DOHH2 (cell line): ENCODE measurements at regions not wholly inside any gene's neighbourhood (a gene's known extent, or its start where the extent isn't known, plus 50 kb on each side); places are given as distances from the start of the nearest gene placed in this dataset.

Experiments used
- H3F3A ChIP-seq: fragments of 200-600 bp; sonication (generic), shearing (Covaris generic); 2 replicates; pipeline ENCODE4 v1.6.0; 2016; ENCODE audit warnings: antibody characterized with exemption, mild to moderate bottlenecking; ENCODE audit not compliant: control insufficient read depth, insufficient read depth
- H3K27ac ChIP-seq: fragments of 200-600 bp; sonication (generic); 2 replicates; pipeline ENCODE4 v1.5.1; 2014; ENCODE audit warnings: low read depth, mild to moderate bottlenecking, low read length, moderate library complexity
- H3K27me3 ChIP-seq: fragments of 200-600 bp; sonication (generic); 2 replicates; pipeline ENCODE4 v1.6.1; 2014; ENCODE audit warnings: mild to moderate bottlenecking, low read length, mixed read lengths; ENCODE audit not compliant: control insufficient read depth
- H3K36me3 ChIP-seq: fragments of 200-600 bp; sonication (generic); 2 replicates; pipeline ENCODE4 v1.6.1; 2014; ENCODE audit warnings: mild to moderate bottlenecking, low read length, moderate library complexity, mixed read lengths; ENCODE audit not compliant: control insufficient read depth
- H3K4me1 ChIP-seq: fragments of 200-600 bp; sonication (generic); 2 replicates; pipeline ENCODE4 v1.6.1; 2014; ENCODE audit warnings: mild to moderate bottlenecking, low read length, mixed read lengths; ENCODE audit not compliant: control insufficient read depth
- H3K4me2 ChIP-seq: fragments of 200-600 bp; sonication (generic); 2 replicates; pipeline ENCODE4 v1.6.0; 2014; ENCODE audit warnings: mild to moderate bottlenecking, low read length, moderate library complexity
- H3K4me3 ChIP-seq: fragments of 200-600 bp; sonication (generic); 2 replicates; pipeline ENCODE4 v1.5.1; 2014; ENCODE audit warnings: mild to moderate bottlenecking, low read length, mixed read lengths
- H3K79me2 ChIP-seq: fragments of 200-600 bp; sonication (generic); 2 replicates; pipeline ENCODE4 v1.6.1; 2014; ENCODE audit warnings: mild to moderate bottlenecking, low read length, mixed read lengths; ENCODE audit not compliant: control insufficient read depth
- H3K9me2 ChIP-seq: fragments of 200-600 bp; sonication (generic); replicated peaks from 2 replicates; pipeline ENCODE4 v1.6.1; 2014; ENCODE audit warnings: mild to moderate bottlenecking, low read length, mixed read lengths; ENCODE audit not compliant: control insufficient read depth
- H3K9me3 ChIP-seq: fragments of 200-600 bp; sonication (generic); 2 replicates; pipeline ENCODE4 v1.6.1; 2014; ENCODE audit warnings: antibody characterized with exemption, low read length, mixed read lengths; ENCODE audit not compliant: control insufficient read depth, insufficient read depth
- H4K20me1 ChIP-seq: fragments of 200-600 bp; sonication (generic); 2 replicates; pipeline ENCODE4 v1.6.0; 2014; ENCODE audit warnings: low read depth, mild to moderate bottlenecking, antibody characterized with exemption, low read length, moderate library complexity; ENCODE audit not compliant: control insufficient read depth, insufficient read depth
- CTCF ChIP-seq: fragments of 200-600 bp; sonication (generic); IDR thresholded peaks from one replicate; pipeline ENCODE4 v1.5.1; 2014; ENCODE audit warnings: antibody characterized with exemption, mild to moderate bottlenecking, low read depth, low read length; ENCODE audit not compliant: poor library complexity, severe bottlenecking
- EZH2phosphoT487 ChIP-seq: fragments of 200-600 bp; sonication (generic); IDR thresholded peaks from 2 replicates; pipeline ENCODE4 v1.6.1; 2017; ENCODE audit warnings: borderline replicate concordance, mild to moderate bottlenecking, antibody characterized with exemption, low read length, moderate library complexity, mixed read lengths

- Histone ChIP-seq H3K4me3 (no peak overlapping the region), H3F3A (no peaks in the 10 kb centered on the region), H3K36me3 (no peaks in the 10 kb centered on the region), H3K9me3 (no peaks in the 10 kb centered on the region), H3K9me2 (no peaks in the 10 kb centered on the region), H4K20me1 (no peaks in the 10 kb centered on the region), H3K27ac (no peak overlapping the region), H3K27me3 (no peaks in the 10 kb centered on the region), H3K79me2 (no peaks in the 10 kb centered on the region), H3K4me1 (no peaks in the 10 kb centered on the region), H3K4me2 (no peak overlapping the region)
- no peak for TF ChIP-seq EZH2phosphoT487
- no peak for TF ChIP-seq CTCF
Observed at GRCh38 chr4:24380957-24381665, 203.2 kb downstream of the DHX15 start.

GRCh38 chr4:24373704-24374103 is 210.7 kb downstream of the DHX15 start:
- H3K9me3 ChIP-seq, result no peaks in the 10 kb centered on the region
- no peak overlapping the region for H3K4me2 ChIP-seq
- H4K20me1 ChIP-seq, result no peaks in the 10 kb centered on the region
- no peaks in the 10 kb centered on the region for H3F3A ChIP-seq
- H3K27ac ChIP-seq, result no peak overlapping the region
- no peaks in the 10 kb centered on the region for H3K36me3 ChIP-seq
- TF ChIP-seq EZH2phosphoT487, result no peak
- no peak for TF ChIP-seq CTCF
- no peaks in the 10 kb centered on the region for H3K27me3 ChIP-seq
- H3K4me1 ChIP-seq, result no peaks in the 10 kb centered on the region
- no peaks in the 10 kb centered on the region for H3K9me2 ChIP-seq
- no peaks in the 10 kb centered on the region for H3K79me2 ChIP-seq
- no peak overlapping the region for H3K4me3 ChIP-seq

- Histone ChIP-seq H3K4me1 (no peaks in the 10 kb centered on the region), H3K4me3 (no peak overlapping the region), H3K79me2 (no peaks in the 10 kb centered on the region), H3K36me3 (no peaks in the 10 kb centered on the region), H3K9me2 (no peaks in the 10 kb centered on the region), H3K9me3 (no peaks in the 10 kb centered on the region), H3K27ac (no peak overlapping the region), H3F3A (no peaks in the 10 kb centered on the region), H4K20me1 (no peaks in the 10 kb centered on the region), H3K4me2 (no peak overlapping the region), H3K27me3 (no peaks in the 10 kb centered on the region)
- no peak for TF ChIP-seq EZH2phosphoT487
- no peak for TF ChIP-seq CTCF
Observed at GRCh38 chr4:24372881-24373280, 211.5 kb downstream of the DHX15 start.

GRCh38 chr4:24372341-24372740 is 212.0 kb downstream of the DHX15 start:
- no peak for TF ChIP-seq CTCF
- no peak for TF ChIP-seq EZH2phosphoT487
- no peaks in the 10 kb centered on the region for H3K9me2 ChIP-seq

More at GRCh38 chr4:24372341-24372740, 212.0 kb downstream of the DHX15 start:
- H3K79me2 ChIP-seq, result no peaks in the 10 kb centered on the region
- no peak overlapping the region for H3K4me2 ChIP-seq
- H3K27me3 ChIP-seq, result no peaks in the 10 kb centered on the region
- no peak overlapping the region for H3K27ac ChIP-seq
- no peaks in the 10 kb centered on the region for H3K36me3 ChIP-seq
- H3F3A ChIP-seq, result no peaks in the 10 kb centered on the region
- no peaks in the 10 kb centered on the region for H3K9me3 ChIP-seq
- H3K4me1 ChIP-seq, result no peaks in the 10 kb centered on the region
- no peak overlapping the region for H3K4me3 ChIP-seq
- no peaks in the 10 kb centered on the region for H4K20me1 ChIP-seq
